ENCODE measurements at regions not wholly inside any gene's neighbourhood (a gene's known extent, or its start where the extent isn't known, plus 50 kb on each side); places are given as distances from the start of the nearest gene placed in this dataset.

- TF ChIP-seq EZH2 (IDR thresholded peaks at IDR 0.05) (no peak), CTCF (IDR thresholded peaks at IDR 0.05) (no peak)
Measured at GRCh38 chr6:34608321-34609091, 52.4 kb upstream of the SPDEF start.

Measured in neural progenitor cell (in vitro differentiated cells).